Endothelial cell of umbilical vein (primary cell): ENCODE measurements at regions not wholly inside any gene's neighbourhood (a gene's known extent, or its start where the extent isn't known, plus 50 kb on each side); places are given as distances from the start of the nearest gene placed in this dataset.

Experiments
- BruUV-seq: library from RNA; stranded (reverse); fragments of 400-500 nt; replicated peaks from 2 replicates; lab custom pipeline; 2021; lab: Mats Ljungman, UMichigan
- CTCF ChIA-PET: fragments of 300-600, 350-600 bp; sonication (Branson Sonifier 250); formaldehyde crosslinking; loops from one replicate; lab custom pipeline; 2021; ENCODE audit warnings: antibody characterized with exemption, inconsistent platforms; lab: Charles Lee
- POLR2A ChIA-PET: fragments of 300-600, 350-600 bp; sonication (Branson Sonifier 250); formaldehyde crosslinking; loops from one replicate; lab custom pipeline; 2021; ENCODE audit warnings: antibody characterized with exemption, inconsistent platforms; lab: Charles Lee
- DNase-seq: peaks from one replicate; pipeline ENCODE4 v3.0.0-alpha.2; 2011; ENCODE audit warnings: low read depth, low spot score
- FAIRE-seq: peaks from 2 replicates; lab custom pipeline; 2011; peaks lifted over from hg19 to GRCh38; lab: Jason Lieb, UNC
- H2AFZ ChIP-seq: 2 replicates; pipeline ENCODE4 v1.6.0; 2012; ENCODE audit warnings: low read depth, low read length, control low read depth, inconsistent platforms
- H3K27ac ChIP-seq: 2 replicates; pipeline ENCODE4 v1.5.1; 2011; ENCODE audit warnings: low read depth, mild to moderate bottlenecking, control low read depth, low read length, moderate library complexity; ENCODE audit not compliant: insufficient read depth
- H3K27me3 ChIP-seq, 2 experiments: 2 replicates each; pipeline versions ENCODE4 v1.6.0 to v1.6.1; 2011; ENCODE audit warnings: low read length in 2 of 2, mixed read lengths in 1 of 2; ENCODE audit not compliant: control insufficient read depth in 2 of 2, insufficient read depth in 2 of 2
- H3K36me3 ChIP-seq, 2 experiments: 2 replicates in 1 of 2; 3 replicates in 1 of 2; pipeline ENCODE4 v1.5.1; 2011; ENCODE audit warnings: low read length in 2 of 2, mild to moderate bottlenecking in 1 of 2, moderate library complexity in 1 of 2; ENCODE audit not compliant: control insufficient read depth in 2 of 2, insufficient read depth in 2 of 2; ENCODE audit errors: extremely low read depth in 1 of 2
- H3K4me1 ChIP-seq: 3 replicates; pipeline ENCODE4 v1.5.1; 2011; ENCODE audit warnings: mild to moderate bottlenecking, low read length; ENCODE audit not compliant: control insufficient read depth, insufficient read depth; ENCODE audit errors: extremely low read depth
- H3K4me2 ChIP-seq: 2 replicates; pipeline ENCODE4 v1.6.1; 2011; ENCODE audit warnings: low read length, control low read depth, mixed read lengths; ENCODE audit not compliant: insufficient read depth
- H3K4me3 ChIP-seq, 3 experiments: fragments of 200-600 bp in 1 of 3; sonication (generic), shearing (Covaris generic) in 1 of 3; replicated peaks in 1 of 3; 2 replicates each; pipeline ENCODE4 v1.5.1; 2011 to 2016; ENCODE audit warnings: control low read depth in 3 of 3, low read length in 3 of 3, mild to moderate bottlenecking in 2 of 3, inconsistent platforms in 1 of 3, low read depth in 1 of 3, moderate library complexity in 1 of 3; ENCODE audit not compliant: insufficient read depth in 1 of 3
- H3K79me2 ChIP-seq: 2 replicates; pipeline ENCODE4 v1.6.0; 2012; ENCODE audit warnings: low read length, inconsistent platforms; ENCODE audit not compliant: control insufficient read depth, insufficient read depth
- H3K9ac ChIP-seq: replicated peaks from 2 replicates; pipeline ENCODE3; 2011; ENCODE audit warnings: low read length, control low read depth; ENCODE audit not compliant: insufficient read depth; ENCODE audit errors: extremely low read depth
- H3K9me1 ChIP-seq: replicated peaks from 3 replicates; pipeline ENCODE4 v1.6.0; 2011; ENCODE audit warnings: mild to moderate bottlenecking, low read length; ENCODE audit not compliant: control insufficient read depth, insufficient read depth; ENCODE audit errors: extremely low read depth
- H3K9me3 ChIP-seq: replicated peaks from 2 replicates; pipeline ENCODE4 v1.5.1; 2012; ENCODE audit warnings: low read length, inconsistent platforms; ENCODE audit not compliant: control insufficient read depth, insufficient read depth
- H4K20me1 ChIP-seq: replicated peaks from 2 replicates; pipeline ENCODE3; 2011; ENCODE audit warnings: mild to moderate bottlenecking, low read length; ENCODE audit not compliant: control insufficient read depth, insufficient read depth; ENCODE audit errors: extremely low read depth
- EZH2 ChIP-seq: IDR thresholded peaks from 2 replicates; pipeline ENCODE4 v1.6.1; 2012; ENCODE audit warnings: borderline replicate concordance, low read depth, mild to moderate bottlenecking, moderate library complexity, low read length, inconsistent platforms; ENCODE audit not compliant: severe bottlenecking
- FOS ChIP-seq: IDR thresholded peaks from 2 replicates; pipeline ENCODE4 v1.6.1; 2011; ENCODE audit warnings: mild to moderate bottlenecking, low read length, moderate library complexity, borderline replicate concordance; ENCODE audit not compliant: insufficient read depth
- GATA2 ChIP-seq: IDR thresholded peaks from 2 replicates; pipeline ENCODE4 v1.7.0; 2011; ENCODE audit warnings: low read depth, mild to moderate bottlenecking, moderate library complexity, mixed read lengths, low read length; ENCODE audit not compliant: insufficient read length, insufficient read depth
- JUN ChIP-seq: IDR thresholded peaks from 2 replicates; pipeline ENCODE4 v1.6.1; 2011; ENCODE audit warnings: borderline replicate concordance, low read depth; ENCODE audit not compliant: insufficient read length, insufficient read depth
- MAX ChIP-seq: IDR thresholded peaks from 2 replicates; pipeline ENCODE4 v1.6.1; 2011; ENCODE audit not compliant: insufficient read depth, insufficient read length
- MYC ChIP-seq: IDR thresholded peaks from one replicate; pipeline ENCODE4 v1.6.1; 2011; ENCODE audit warnings: mild to moderate bottlenecking, low read depth, low read length
- POLR2A ChIP-seq: IDR thresholded peaks from 2 replicates; pipeline ENCODE4 v1.6.1; 2012; ENCODE audit warnings: low read depth, mild to moderate bottlenecking, control low read depth, low read length
- POLR2AphosphoS5 ChIP-seq: IDR thresholded peaks from 2 replicates; pipeline ENCODE4 v1.6.1; 2012; ENCODE audit warnings: low read depth, mild to moderate bottlenecking, control low read depth, low read length, moderate library complexity; ENCODE audit not compliant: insufficient read depth
- dilution Hi-C: fragments of 300-500 bp; cut with MboI; formaldehyde crosslinking; loops from one replicate; pipeline ENCODE4 v1.15.0; 2019; ENCODE audit warnings: low sequenced_read_pairs; ENCODE audit not compliant: extremely low pct_ligation_motif_present
- intact Hi-C: fragments of 100-400 bp; cut with micrococcal nuclease; formaldehyde crosslinking; loops from one replicate; pipeline ENCODE4 v1.10.0; 2022
- TF ChIP-seq, protein P1 (sequence below), 2 donors: IDR thresholded peaks; 1 replicate in 1 of 2; 2 replicates in 1 of 2; pipeline ENCODE4 v1.5.1; 2011; ENCODE audit warnings: low read length in 2 of 2, mild to moderate bottlenecking in 2 of 2, moderate library complexity in 2 of 2, control low read depth in 1 of 2, inconsistent platforms in 1 of 2, low read depth in 1 of 2; ENCODE audit not compliant: insufficient read depth in 1 of 2; ENCODE audit errors: extremely low read depth in 1 of 2

GRCh38 chr6:144336900-144337299, 51.8 kb downstream of the UTRN start:
- Histone ChIP-seq H3K79me2 (peaks cover 42% of the 10 kb centered on the region), H3K27me3 (no peaks in the 10 kb centered on the region), H3K4me1 (peaks cover 13% of the 10 kb centered on the region), H3K9ac (no peak overlapping the region), H4K20me1 (peaks cover 2% of the 10 kb centered on the region), H3K4me2 (no peak overlapping the region), H3K9me1 (no peaks in the 10 kb centered on the region), H3K9me3 (no peaks in the 10 kb centered on the region), H3K36me3 (no peaks in the 10 kb centered on the region), H3K4me3 (no peak overlapping the region), H2AFZ (no peak overlapping the region), H3K27ac (no peak overlapping the region)
- FAIRE-seq: no peak
- ChIA-PET CTCF (interaction anchor here (0.6 to 1.2 kb wide), 2 partner anchors 23 to 100 kb away, joined by 3 to 4 read pairs; no protein-coding TSS in a partner anchor), POLR2A (no interaction called here)
- dilution Hi-C loops: no loop called here
- no peak for DNase-seq
- intact Hi-C loops: no loop called here
- no TSS peak for BruUV-seq
- TF ChIP-seq EZH2 (no peak), JUN (no peak), FOS (no peak), GATA2 (no peak), MAX (no peak), POLR2AphosphoS5 (no peak), POLR2A (no peak), MYC (no peak)
- TF ChIP-seq, protein P1, sequence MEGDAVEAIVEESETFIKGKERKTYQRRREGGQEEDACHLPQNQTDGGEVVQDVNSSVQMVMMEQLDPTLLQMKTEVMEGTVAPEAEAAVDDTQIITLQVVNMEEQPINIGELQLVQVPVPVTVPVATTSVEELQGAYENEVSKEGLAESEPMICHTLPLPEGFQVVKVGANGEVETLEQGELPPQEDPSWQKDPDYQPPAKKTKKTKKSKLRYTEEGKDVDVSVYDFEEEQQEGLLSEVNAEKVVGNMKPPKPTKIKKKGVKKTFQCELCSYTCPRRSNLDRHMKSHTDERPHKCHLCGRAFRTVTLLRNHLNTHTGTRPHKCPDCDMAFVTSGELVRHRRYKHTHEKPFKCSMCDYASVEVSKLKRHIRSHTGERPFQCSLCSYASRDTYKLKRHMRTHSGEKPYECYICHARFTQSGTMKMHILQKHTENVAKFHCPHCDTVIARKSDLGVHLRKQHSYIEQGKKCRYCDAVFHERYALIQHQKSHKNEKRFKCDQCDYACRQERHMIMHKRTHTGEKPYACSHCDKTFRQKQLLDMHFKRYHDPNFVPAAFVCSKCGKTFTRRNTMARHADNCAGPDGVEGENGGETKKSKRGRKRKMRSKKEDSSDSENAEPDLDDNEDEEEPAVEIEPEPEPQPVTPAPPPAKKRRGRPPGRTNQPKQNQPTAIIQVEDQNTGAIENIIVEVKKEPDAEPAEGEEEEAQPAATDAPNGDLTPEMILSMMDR (IDR thresholded peaks at IDR 0.05; ENCODE audit: extremely low read depth in 1 of 2, insufficient read depth in 1 of 2, low read depth in 1 of 2, low read length in 2 of 2): no peak
